ENCODE measurements at regions not wholly inside any gene's neighbourhood (a gene's known extent, or its start where the extent isn't known, plus 50 kb on each side); places are given as distances from the start of the nearest gene placed in this dataset.

- TF ChIP-seq CTCF (conservative IDR thresholded peaks at IDR 0.05), result no peak
- no peak for TF ChIP-seq ZFX (IDR thresholded peaks at IDR 0.05)
Measured at GRCh38 chr13:47650209-47650608, 350.9 kb downstream of the SUCLA2 start.

Data from C4-2B (cell line).